Activated CD8-positive, alpha-beta memory T cell treated with anti-CD3 and anti-CD28 coated beads for 48 hours (primary cell): ENCODE measurements at regions not wholly inside any gene's neighbourhood (a gene's known extent, or its start where the extent isn't known, plus 50 kb on each side); places are given as distances from the start of the nearest gene placed in this dataset.
"Not testable (repeated sequence)": the region's sequence is repeated elsewhere in the genome, so short reads cannot be mapped to it uniquely, and the experiment has no call there.

Source experiments
- DNase-seq, 3 experiments: peaks; one replicate each; pipeline ENCODE4 v3.0.0-alpha.2; 2020; ENCODE audit warnings: low read depth in 2 of 3, low spot score in 2 of 3

GRCh38 chr4:170231377-170231776, 141.6 kb upstream of the AADAT start:
- no peak for DNase-seq

- DNase-seq, result no peak
Measured at GRCh38 chr4:170230242-170230641, 140.5 kb upstream of the AADAT start.

- no peak for DNase-seq
Measured at GRCh38 chr4:170229006-170229405, 139.2 kb upstream of the AADAT start.

- no peak for DNase-seq
Measured at GRCh38 chr4:170227928-170228327, 138.2 kb upstream of the AADAT start.

GRCh38 chr4:170226288-170226687, 136.5 kb upstream of the AADAT start:
- no peak for DNase-seq

- DNase-seq, result no peak
Measured at GRCh38 chr4:170214731-170215130, 125.0 kb upstream of the AADAT start.

- DNase-seq, result no peak
Measured at GRCh38 chr4:170214101-170214500, 124.3 kb upstream of the AADAT start.

GRCh38 chr4:170202721-170203120, 113.0 kb upstream of the AADAT start:
- no peak for DNase-seq

- DNase-seq, result no peak
Measured at GRCh38 chr4:170198747-170199146, 109.0 kb upstream of the AADAT start.

GRCh38 chr4:170194794-170195193, 105.0 kb upstream of the AADAT start:
- DNase-seq, result not testable (repeated sequence)

GRCh38 chr4:170193496-170193895, 103.7 kb upstream of the AADAT start:
- no peak for DNase-seq

GRCh38 chr4:170190265-170190664, 100.5 kb upstream of the AADAT start:
- DNase-seq, result no peak

GRCh38 chr4:170170861-170171260, 81.1 kb upstream of the AADAT start:
- no peak for DNase-seq

- no peak for DNase-seq
Measured at GRCh38 chr4:170169699-170170098, 79.9 kb upstream of the AADAT start.

GRCh38 chr4:170167678-170168077, 77.9 kb upstream of the AADAT start:
- DNase-seq, result no peak

- not testable (repeated sequence) for DNase-seq
Measured at GRCh38 chr4:170166193-170166592, 76.4 kb upstream of the AADAT start.

- DNase-seq, result no peak
Measured at GRCh38 chr4:170162416-170162815, 72.7 kb upstream of the AADAT start.

- no peak for DNase-seq
Measured at GRCh38 chr4:170157670-170158069, 67.9 kb upstream of the AADAT start.

GRCh38 chr4:170145120-170145519, 55.4 kb upstream of the AADAT start:
- no peak for DNase-seq

GRCh38 chr4:170139764-170140163, 50.0 kb upstream of the AADAT start:
- DNase-seq, result no peak
